NB4 (cell line): ENCODE measurements at regions not wholly inside any gene's neighbourhood (a gene's known extent, or its start where the extent isn't known, plus 50 kb on each side); places are given as distances from the start of the nearest gene placed in this dataset.

Experiments used
- CTCF ChIP-seq: IDR thresholded peaks from one replicate; pipeline ENCODE4 v1.5.1; 2012; ENCODE audit warnings: low read depth, low read length
- MAX ChIP-seq: IDR thresholded peaks from 2 replicates; pipeline ENCODE4 v1.6.1; 2011; ENCODE audit warnings: low read depth, low read length

- TF ChIP-seq MAX (no peak), CTCF (peak; percentile 27)
These were observed 67.8 kb downstream of the CAPZA3 start for GRCh38 chr12:18805516-18806248.
